AML-193 (cell line): ENCODE measurements at regions not wholly inside any gene's neighbourhood (a gene's known extent, or its start where the extent isn't known, plus 50 kb on each side); places are given as distances from the start of the nearest gene placed in this dataset.

Experiments
- DNase-seq, 2 experiments: peaks; one replicate each; lab custom pipeline; 2025; lab: John Stamatoyannopoulos, UW

- DNase-seq, result no peak
Observed at GRCh38 chr2:120658042-120658769, 77.5 kb upstream of the GLI2 start.

- DNase-seq, result no peak
Observed at GRCh38 chr2:120658770-120659158, 76.9 kb upstream of the GLI2 start.

GRCh38 chr2:120659275-120659977 lies 76.2 kb upstream of the GLI2 start:
- DNase-seq, result no peak

- DNase-seq, result no peak
Observed at GRCh38 chr2:120660056-120660694, 75.5 kb upstream of the GLI2 start.

- DNase-seq, result no peak
Observed at GRCh38 chr2:120660771-120661459, 74.8 kb upstream of the GLI2 start.

GRCh38 chr2:120661551-120661950 lies 74.1 kb upstream of the GLI2 start:
- no peak for DNase-seq

- no peak for DNase-seq
Observed at GRCh38 chr2:120662046-120662445, 73.6 kb upstream of the GLI2 start.

- no peak for DNase-seq
Observed at GRCh38 chr2:120662746-120663145, 72.9 kb upstream of the GLI2 start.

GRCh38 chr2:120666433-120666832 lies 69.2 kb upstream of the GLI2 start:
- no peak for DNase-seq

GRCh38 chr2:120667981-120668380 lies 67.7 kb upstream of the GLI2 start:
- no peak for DNase-seq

- no peak for DNase-seq
Observed at GRCh38 chr2:120669121-120669952, 66.3 kb upstream of the GLI2 start.

- no peak for DNase-seq
Observed at GRCh38 chr2:120669971-120670370, 65.7 kb upstream of the GLI2 start.

GRCh38 chr2:120670371-120670770 lies 65.3 kb upstream of the GLI2 start:
- DNase-seq, result no peak

- no peak for DNase-seq
Observed at GRCh38 chr2:120670771-120671480, 64.7 kb upstream of the GLI2 start.

GRCh38 chr2:120672526-120673204 lies 63.0 kb upstream of the GLI2 start:
- no peak for DNase-seq

- no peak for DNase-seq
Observed at GRCh38 chr2:120673205-120673550, 62.5 kb upstream of the GLI2 start.

- no peak for DNase-seq
Observed at GRCh38 chr2:120673571-120674061, 62.1 kb upstream of the GLI2 start.

- no peak for DNase-seq
Observed at GRCh38 chr2:120674246-120675170, 61.2 kb upstream of the GLI2 start.

- DNase-seq, result peak in 1 of 2 experiments; percentile 13
Observed at GRCh38 chr2:120675460-120676130, 60.1 kb upstream of the GLI2 start.
